ENCODE measurements at regions not wholly inside any gene's neighbourhood (a gene's known extent, or its start where the extent isn't known, plus 50 kb on each side); places are given as distances from the start of the nearest gene placed in this dataset.

- TF ChIP-seq, protein P1, sequence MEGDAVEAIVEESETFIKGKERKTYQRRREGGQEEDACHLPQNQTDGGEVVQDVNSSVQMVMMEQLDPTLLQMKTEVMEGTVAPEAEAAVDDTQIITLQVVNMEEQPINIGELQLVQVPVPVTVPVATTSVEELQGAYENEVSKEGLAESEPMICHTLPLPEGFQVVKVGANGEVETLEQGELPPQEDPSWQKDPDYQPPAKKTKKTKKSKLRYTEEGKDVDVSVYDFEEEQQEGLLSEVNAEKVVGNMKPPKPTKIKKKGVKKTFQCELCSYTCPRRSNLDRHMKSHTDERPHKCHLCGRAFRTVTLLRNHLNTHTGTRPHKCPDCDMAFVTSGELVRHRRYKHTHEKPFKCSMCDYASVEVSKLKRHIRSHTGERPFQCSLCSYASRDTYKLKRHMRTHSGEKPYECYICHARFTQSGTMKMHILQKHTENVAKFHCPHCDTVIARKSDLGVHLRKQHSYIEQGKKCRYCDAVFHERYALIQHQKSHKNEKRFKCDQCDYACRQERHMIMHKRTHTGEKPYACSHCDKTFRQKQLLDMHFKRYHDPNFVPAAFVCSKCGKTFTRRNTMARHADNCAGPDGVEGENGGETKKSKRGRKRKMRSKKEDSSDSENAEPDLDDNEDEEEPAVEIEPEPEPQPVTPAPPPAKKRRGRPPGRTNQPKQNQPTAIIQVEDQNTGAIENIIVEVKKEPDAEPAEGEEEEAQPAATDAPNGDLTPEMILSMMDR (IDR thresholded peaks at IDR 0.05) = no peak
- no peak for TF ChIP-seq POLR2A (IDR thresholded peaks at IDR 0.05)
Observed at GRCh38 chr1:182141040-182141439, 79.5 kb upstream of the ZNF648 start.

All from Peyer's patch (tissue), 4 donors.